ENCODE measurements at regions not wholly inside any gene's neighbourhood (a gene's known extent, or its start where the extent isn't known, plus 50 kb on each side); places are given as distances from the start of the nearest gene placed in this dataset.

DNA sequence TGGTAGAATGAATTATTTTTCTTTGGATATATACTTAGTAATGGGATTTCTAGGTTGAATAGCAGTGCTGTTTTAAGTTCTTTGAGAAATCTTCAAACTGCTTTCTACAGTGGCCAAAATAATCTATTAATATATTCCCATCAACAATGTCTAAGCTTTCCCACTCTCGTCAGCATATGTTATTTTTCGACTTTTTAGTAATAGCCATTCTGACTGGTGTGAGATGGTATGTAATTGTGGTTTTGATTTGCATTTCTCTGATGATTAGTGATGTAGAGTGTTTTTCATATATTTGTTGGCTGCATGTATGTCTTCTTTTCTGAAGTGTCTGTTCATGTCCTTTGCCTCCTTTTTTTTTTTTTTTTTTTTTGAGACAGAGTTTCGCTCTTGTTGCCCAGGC is 90.2 kb upstream of the CSNK1A1L start:
- no peaks in the 10 kb centered on the region for H3F3A ChIP-seq (ENCODE audit: low read length, unreplicated experiment)
- H3K27ac ChIP-seq (ENCODE audit: low read length): no peak overlapping the region
- ChIA-PET CTCF (no interaction called here), POLR2A (ENCODE audit: unreplicated experiment) (no interaction called here)
- H3K4me3 ChIP-seq (ENCODE audit: low read length): no peak overlapping the region
- H3K9ac ChIP-seq (ENCODE audit: low read length): no peak overlapping the region
- DNase-seq: no peak
- BruUV-seq (replicated peaks): no TSS peak
- peaks cover 15% of the 10 kb centered on the region for H3K4me1 ChIP-seq (ENCODE audit: insufficient read depth, low read length)
- intact Hi-C loops (cut with micrococcal nuclease): loop anchor here (10.0 kb wide), 1 partner anchor 109 kb away; no protein-coding TSS in a partner anchor
- H3K4me2 ChIP-seq (ENCODE audit: low read length): no peak overlapping the region
- H3K9me2 ChIP-seq (replicated peaks; ENCODE audit: low read length): no peaks in the 10 kb centered on the region
- no peaks in the 10 kb centered on the region for H3K27me3 ChIP-seq (ENCODE audit: low read length)
- no peaks in the 10 kb centered on the region for H3K9me3 ChIP-seq (ENCODE audit: low read length)
- no peaks in the 10 kb centered on the region for H4K20me1 ChIP-seq (ENCODE audit: low read length)
- TF ChIP-seq, protein P1, sequence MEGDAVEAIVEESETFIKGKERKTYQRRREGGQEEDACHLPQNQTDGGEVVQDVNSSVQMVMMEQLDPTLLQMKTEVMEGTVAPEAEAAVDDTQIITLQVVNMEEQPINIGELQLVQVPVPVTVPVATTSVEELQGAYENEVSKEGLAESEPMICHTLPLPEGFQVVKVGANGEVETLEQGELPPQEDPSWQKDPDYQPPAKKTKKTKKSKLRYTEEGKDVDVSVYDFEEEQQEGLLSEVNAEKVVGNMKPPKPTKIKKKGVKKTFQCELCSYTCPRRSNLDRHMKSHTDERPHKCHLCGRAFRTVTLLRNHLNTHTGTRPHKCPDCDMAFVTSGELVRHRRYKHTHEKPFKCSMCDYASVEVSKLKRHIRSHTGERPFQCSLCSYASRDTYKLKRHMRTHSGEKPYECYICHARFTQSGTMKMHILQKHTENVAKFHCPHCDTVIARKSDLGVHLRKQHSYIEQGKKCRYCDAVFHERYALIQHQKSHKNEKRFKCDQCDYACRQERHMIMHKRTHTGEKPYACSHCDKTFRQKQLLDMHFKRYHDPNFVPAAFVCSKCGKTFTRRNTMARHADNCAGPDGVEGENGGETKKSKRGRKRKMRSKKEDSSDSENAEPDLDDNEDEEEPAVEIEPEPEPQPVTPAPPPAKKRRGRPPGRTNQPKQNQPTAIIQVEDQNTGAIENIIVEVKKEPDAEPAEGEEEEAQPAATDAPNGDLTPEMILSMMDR (conservative IDR thresholded peaks at IDR 0.05; ENCODE audit: low read depth, low read length): no peak
- TF ChIP-seq EZH2phosphoT487 (IDR thresholded peaks at IDR 0.05; ENCODE audit: borderline replicate concordance, low read length) (no peak), EZH2 (IDR thresholded peaks at IDR 0.05; ENCODE audit: low read length, unreplicated experiment) (no peak)
- H3K79me2 ChIP-seq (ENCODE audit: low read length): no peaks in the 10 kb centered on the region
- no peaks in the 10 kb centered on the region for H3K36me3 ChIP-seq (ENCODE audit: low read depth, low read length)
- no peak overlapping the region for H2AFZ ChIP-seq (ENCODE audit: low read length)
- ATAC-seq: no peak

DNA sequence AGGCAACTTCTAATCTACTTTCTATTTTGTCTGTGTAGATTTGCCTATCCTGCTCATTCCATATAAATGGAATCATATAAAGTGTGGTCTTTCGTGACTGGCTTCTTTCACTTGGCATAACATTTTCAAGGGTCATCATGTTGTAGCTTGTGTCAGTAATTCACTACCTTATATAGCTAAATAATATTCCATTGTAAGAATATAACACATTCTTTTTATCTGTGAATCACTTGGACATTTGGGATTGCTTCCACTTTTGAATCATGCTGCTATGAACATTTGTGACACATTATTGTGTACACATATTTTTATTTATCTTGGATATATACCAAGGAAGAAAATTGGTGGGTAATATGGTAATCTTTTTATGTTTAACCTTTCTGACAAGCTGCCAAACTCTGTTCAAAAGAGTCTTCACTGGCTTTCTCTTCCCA is 89.0 kb upstream of the CSNK1A1L start:
- no peaks in the 10 kb centered on the region for H3K79me2 ChIP-seq (ENCODE audit: low read length)
- H3F3A ChIP-seq (ENCODE audit: low read length, unreplicated experiment): no peaks in the 10 kb centered on the region
- H3K27ac ChIP-seq (ENCODE audit: low read length): peak overlapping the region; percentile 68
- H3K4me2 ChIP-seq (ENCODE audit: low read length): peak overlapping the region; percentile 54
- no peaks in the 10 kb centered on the region for H3K9me3 ChIP-seq (ENCODE audit: low read length)
- no peak overlapping the region for H3K4me3 ChIP-seq (ENCODE audit: low read length)
- no peaks in the 10 kb centered on the region for H4K20me1 ChIP-seq (ENCODE audit: low read length)
- peaks cover 15% of the 10 kb centered on the region for H3K4me1 ChIP-seq (ENCODE audit: insufficient read depth, low read length)
- no peak overlapping the region for H2AFZ ChIP-seq (ENCODE audit: low read length)
- TF ChIP-seq, protein P1 (conservative IDR thresholded peaks at IDR 0.05; ENCODE audit: low read depth, low read length): no peak
- TF ChIP-seq EZH2phosphoT487 (IDR thresholded peaks at IDR 0.05; ENCODE audit: borderline replicate concordance, low read length) (no peak), EZH2 (IDR thresholded peaks at IDR 0.05; ENCODE audit: low read length, unreplicated experiment) (no peak)
- BruUV-seq (replicated peaks): no TSS peak
- ChIA-PET CTCF (no interaction called here), POLR2A (ENCODE audit: unreplicated experiment) (interaction anchor here (0.5 to 0.6 kb wide), 2 partner anchors 13 to 92 kb away, joined by 3 read pairs; no protein-coding TSS in a partner anchor)
- no peaks in the 10 kb centered on the region for H3K9me2 ChIP-seq (replicated peaks; ENCODE audit: low read length)
- intact Hi-C loops (cut with micrococcal nuclease): loop anchor here (10.0 kb wide), 1 partner anchor 110 kb away; no protein-coding TSS in a partner anchor
- ATAC-seq (peak; percentile 92), DNase-seq (peak; percentile 88)
- H3K27me3 ChIP-seq (ENCODE audit: low read length): no peaks in the 10 kb centered on the region
- H3K36me3 ChIP-seq (ENCODE audit: low read depth, low read length): no peaks in the 10 kb centered on the region
- no peak overlapping the region for H3K9ac ChIP-seq (ENCODE audit: low read length)

DNA sequence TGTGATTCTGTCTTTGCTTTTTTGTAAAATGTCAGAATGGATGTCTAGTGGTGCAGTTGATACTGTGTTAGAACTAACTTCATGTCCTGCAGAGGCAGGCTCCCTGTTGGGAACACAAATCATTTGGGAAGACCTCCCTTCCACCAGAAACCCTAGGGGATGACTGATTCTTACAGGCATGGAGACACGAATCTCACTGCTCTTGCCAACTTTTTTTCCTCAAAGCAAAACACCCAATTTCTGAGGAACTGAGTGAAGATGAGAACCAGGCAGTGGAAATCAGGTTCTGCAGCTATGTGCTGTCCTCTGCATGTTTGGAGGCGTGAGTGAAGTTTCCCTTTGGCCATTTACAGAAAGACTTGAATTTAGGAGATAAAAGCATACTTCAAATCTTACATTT is 87.5 kb upstream of the CSNK1A1L start:
- Histone ChIP-seq H3K36me3 (ENCODE audit: low read depth, low read length) (no peaks in the 10 kb centered on the region), H2AFZ (ENCODE audit: low read length) (no peak overlapping the region), H3K9me3 (ENCODE audit: low read length) (no peaks in the 10 kb centered on the region), H3F3A (ENCODE audit: low read length, unreplicated experiment) (no peaks in the 10 kb centered on the region), H3K4me1 (ENCODE audit: insufficient read depth, low read length) (peaks cover 15% of the 10 kb centered on the region), H3K27ac (ENCODE audit: low read length) (no peak overlapping the region), H3K4me2 (ENCODE audit: low read length) (no peak overlapping the region), H3K9ac (ENCODE audit: low read length) (no peak overlapping the region), H3K9me2 (replicated peaks; ENCODE audit: low read length) (no peaks in the 10 kb centered on the region), H3K27me3 (ENCODE audit: low read length) (no peaks in the 10 kb centered on the region), H4K20me1 (ENCODE audit: low read length) (no peaks in the 10 kb centered on the region), H3K79me2 (ENCODE audit: low read length) (no peaks in the 10 kb centered on the region), H3K4me3 (ENCODE audit: low read length) (no peak overlapping the region)
- BruUV-seq (replicated peaks): no TSS peak
- TF ChIP-seq EZH2 (IDR thresholded peaks at IDR 0.05; ENCODE audit: low read length, unreplicated experiment): no peak
- TF ChIP-seq EZH2phosphoT487 (IDR thresholded peaks at IDR 0.05; ENCODE audit: borderline replicate concordance, low read length): no peak
- TF ChIP-seq, protein P1 (conservative IDR thresholded peaks at IDR 0.05; ENCODE audit: low read depth, low read length): no peak
- DNase-seq (no peak), ATAC-seq (no peak)
- intact Hi-C loops (cut with micrococcal nuclease): loop anchor here (10.0 kb wide), 1 partner anchor 112 kb away; no protein-coding TSS in a partner anchor
- CTCF ChIA-PET: no interaction called here
- POLR2A ChIA-PET (ENCODE audit: unreplicated experiment): no interaction called here
